Transverse colon (tissue), 3 donors: ENCODE measurements at regions not wholly inside any gene's neighbourhood (a gene's known extent, or its start where the extent isn't known, plus 50 kb on each side); places are given as distances from the start of the nearest gene placed in this dataset.

Experiments used
- POLR2A ChIP-seq: fragments of 450-650 bp; IDR thresholded peaks from one replicate; pipeline ENCODE4 v1.6.1; 2016; ENCODE audit warnings: antibody characterized with exemption, mild to moderate bottlenecking, moderate library complexity
- TF ChIP-seq, protein P1 (sequence below), 5 experiments: fragments of 200-600 bp in 3 of 5; fragments of 450-650 bp in 2 of 5; sonication (generic) in 3 of 5; IDR thresholded peaks; 1 replicate in 2 of 5; 2 replicates in 3 of 5; pipeline ENCODE4 v1.5.1; 2016 to 2017; ENCODE audit warnings: antibody characterized with exemption in 5 of 5, inconsistent platforms in 3 of 5, mild to moderate bottlenecking in 2 of 5, moderate library complexity in 1 of 5

DNA sequence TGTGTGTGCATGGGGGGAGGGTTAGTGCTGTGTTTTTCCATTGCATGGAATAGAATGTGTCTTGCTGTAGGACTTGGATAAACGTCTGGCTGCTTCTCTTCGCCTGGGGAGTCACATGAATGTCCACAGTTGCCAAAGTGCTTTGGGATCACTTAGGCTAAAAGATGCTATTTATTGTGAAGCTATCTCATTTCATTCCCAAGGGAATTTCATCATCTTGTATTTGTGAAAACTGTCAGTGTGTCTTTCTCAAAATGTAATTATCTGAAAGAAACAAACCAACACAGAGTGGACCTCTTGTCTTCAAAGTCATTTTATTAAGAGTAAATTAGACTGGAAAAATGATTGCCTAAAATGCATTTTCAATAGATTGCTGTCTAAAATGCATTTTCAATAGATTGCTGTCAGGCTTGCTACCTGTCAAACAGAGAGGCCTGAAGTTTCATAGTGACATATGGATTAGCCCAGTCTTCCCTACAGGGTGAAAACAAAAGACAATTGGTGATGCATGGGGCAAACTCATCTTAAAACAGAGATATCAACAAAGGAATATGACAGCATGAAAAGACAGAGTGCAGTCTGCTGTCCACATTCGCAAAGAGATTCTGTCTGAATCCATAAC is 117.1 kb upstream of the GOLIM4 start:
- TF ChIP-seq, protein P1, sequence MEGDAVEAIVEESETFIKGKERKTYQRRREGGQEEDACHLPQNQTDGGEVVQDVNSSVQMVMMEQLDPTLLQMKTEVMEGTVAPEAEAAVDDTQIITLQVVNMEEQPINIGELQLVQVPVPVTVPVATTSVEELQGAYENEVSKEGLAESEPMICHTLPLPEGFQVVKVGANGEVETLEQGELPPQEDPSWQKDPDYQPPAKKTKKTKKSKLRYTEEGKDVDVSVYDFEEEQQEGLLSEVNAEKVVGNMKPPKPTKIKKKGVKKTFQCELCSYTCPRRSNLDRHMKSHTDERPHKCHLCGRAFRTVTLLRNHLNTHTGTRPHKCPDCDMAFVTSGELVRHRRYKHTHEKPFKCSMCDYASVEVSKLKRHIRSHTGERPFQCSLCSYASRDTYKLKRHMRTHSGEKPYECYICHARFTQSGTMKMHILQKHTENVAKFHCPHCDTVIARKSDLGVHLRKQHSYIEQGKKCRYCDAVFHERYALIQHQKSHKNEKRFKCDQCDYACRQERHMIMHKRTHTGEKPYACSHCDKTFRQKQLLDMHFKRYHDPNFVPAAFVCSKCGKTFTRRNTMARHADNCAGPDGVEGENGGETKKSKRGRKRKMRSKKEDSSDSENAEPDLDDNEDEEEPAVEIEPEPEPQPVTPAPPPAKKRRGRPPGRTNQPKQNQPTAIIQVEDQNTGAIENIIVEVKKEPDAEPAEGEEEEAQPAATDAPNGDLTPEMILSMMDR (IDR thresholded peaks at IDR 0.05): no peak
- TF ChIP-seq POLR2A: no peak
